Panc1 (cell line): ENCODE measurements at regions not wholly inside any gene's neighbourhood (a gene's known extent, or its start where the extent isn't known, plus 50 kb on each side); places are given as distances from the start of the nearest gene placed in this dataset.

Experiments used
- ATAC-seq: fragments of 200-7000 bp; cut with Tn5 transposase; 2 replicates; pipeline ENCODE4 v1.9.1; 2020; ENCODE audit warnings: mild to moderate bottlenecking, moderate library complexity
- BruUV-seq: library from RNA; stranded (reverse); fragments of 400-500 nt; replicated peaks from 2 replicates; lab custom pipeline; 2021; lab: Mats Ljungman, UMichigan
- CTCF ChIA-PET: fragments of 300-600 bp; sonication (Branson Sonifier 250); formaldehyde crosslinking; loops from one replicate; lab custom pipeline; 2022; ENCODE audit warnings: antibody characterized with exemption; lab: Charles Lee
- POLR2A ChIA-PET: fragments of 300-600 bp; sonication (Branson Sonifier 250); formaldehyde crosslinking; loops from one replicate; lab custom pipeline; 2022; ENCODE audit warnings: antibody characterized with exemption; lab: Charles Lee
- DNase-seq: peaks from one replicate; pipeline ENCODE4 v3.0.0-alpha.2; 2010; ENCODE audit warnings: low read depth, low spot score
- H3K27ac ChIP-seq: 2 replicates; pipeline ENCODE4 v1.5.1; 2011; ENCODE audit warnings: mild to moderate bottlenecking, low read length, inconsistent platforms
- H3K27me3 ChIP-seq: fragments of 200-500 bp; sonication (Bioruptor generic); 2 replicates; pipeline ENCODE4 v1.6.0; 2014; ENCODE audit warnings: low read length, inconsistent platforms; ENCODE audit not compliant: control insufficient read depth, insufficient read depth
- H3K36me3 ChIP-seq: fragments of 200-500 bp; sonication (Bioruptor generic); 2 replicates; pipeline ENCODE4 v1.5.1; 2014; ENCODE audit warnings: inconsistent platforms, mild to moderate bottlenecking, low read length, moderate library complexity; ENCODE audit not compliant: control insufficient read depth, insufficient read depth
- H3K4me1 ChIP-seq: 2 replicates; pipeline ENCODE4 v1.5.1; 2011; ENCODE audit warnings: inconsistent platforms, mild to moderate bottlenecking, low read length, moderate library complexity; ENCODE audit not compliant: control insufficient read depth, insufficient read depth
- H3K4me3 ChIP-seq, 2 experiments: 2 replicates each; pipeline ENCODE4 v1.5.1; 2011 to 2012; ENCODE audit warnings: low read depth in 2 of 2, low read length in 2 of 2, mild to moderate bottlenecking in 2 of 2, inconsistent platforms in 1 of 2, moderate library complexity in 1 of 2
- H3K9me3 ChIP-seq: fragments of 200-500 bp; sonication (Bioruptor generic); 2 replicates; pipeline ENCODE4 v1.5.1; 2014; ENCODE audit warnings: low read depth, mild to moderate bottlenecking, inconsistent platforms, low read length, moderate library complexity; ENCODE audit not compliant: control insufficient read depth, insufficient read depth
- CTCF ChIP-seq: fragments of 450-650 bp; IDR thresholded peaks from 2 replicates; pipeline ENCODE4 v1.5.1; 2017; ENCODE audit warnings: mild to moderate bottlenecking
- POLR2AphosphoS5 ChIP-seq: IDR thresholded peaks from 2 replicates; pipeline ENCODE4 v1.6.1; 2012; ENCODE audit warnings: mild to moderate bottlenecking, low read depth, low read length, moderate library complexity
- REST ChIP-seq, 2 experiments: IDR thresholded peaks; 2 replicates each; pipeline ENCODE4 v1.6.1; 2011 to 2012; ENCODE audit warnings: low read depth in 2 of 2, control low read depth in 1 of 2, low read length in 1 of 2, mild to moderate bottlenecking in 1 of 2, moderate library complexity in 1 of 2; ENCODE audit not compliant: insufficient read depth in 1 of 2
- SIN3A ChIP-seq: IDR thresholded peaks from 2 replicates; pipeline ENCODE4 v1.6.1; 2012; ENCODE audit warnings: low read depth, mild to moderate bottlenecking, low read length, moderate library complexity, borderline replicate concordance; ENCODE audit not compliant: insufficient read depth
- TCF7L2 ChIP-seq: IDR thresholded peaks from 2 replicates; pipeline ENCODE4 v1.6.1; 2011; ENCODE audit warnings: mild to moderate bottlenecking, low read depth, low read length, inconsistent platforms
- in situ Hi-C: cut with HindIII; loops from 2 replicates; pipeline ENCODE4 v1.10.0; 2016; ENCODE audit warnings: low sequenced_read_pairs, low pct_unique_long_range_greater_than_20kb
- intact Hi-C: fragments of 100-400 bp; cut with micrococcal nuclease; formaldehyde crosslinking; loops from one replicate; pipeline ENCODE4 v1.10.0; 2022; ENCODE audit not compliant: unreplicated experiment

GRCh38 chr12:127236491-127236890 is 1030.5 kb upstream of the TMEM132C start:
- BruUV-seq = no TSS peak
- Histone ChIP-seq H3K4me3 (no peak overlapping the region), H3K4me1 (no peaks in the 10 kb centered on the region), H3K36me3 (no peaks in the 10 kb centered on the region), H3K27me3 (no peaks in the 10 kb centered on the region), H3K27ac (no peak overlapping the region), H3K9me3 (no peaks in the 10 kb centered on the region)
- ChIA-PET CTCF (no interaction called here), POLR2A (no interaction called here)
- ATAC-seq (no peak), DNase-seq (no peak)
- intact Hi-C loops (no loop called here), in situ Hi-C loops (no loop called here)
- no peak for TF ChIP-seq POLR2AphosphoS5
- TF ChIP-seq CTCF = no peak
- TF ChIP-seq SIN3A = no peak
- TF ChIP-seq REST (IDR thresholded peaks at IDR 0.05; ENCODE audit: insufficient read depth in 1 of 2, low read depth in 2 of 2, low read length in 1 of 2) = no peak
- no peak for TF ChIP-seq TCF7L2

GRCh38 chr12:127237151-127237550 is 1029.8 kb upstream of the TMEM132C start:
- ChIA-PET CTCF (no interaction called here), POLR2A (no interaction called here)
- Histone ChIP-seq H3K27me3 (no peaks in the 10 kb centered on the region), H3K4me3 (no peak overlapping the region), H3K9me3 (no peaks in the 10 kb centered on the region), H3K27ac (no peak overlapping the region), H3K36me3 (no peaks in the 10 kb centered on the region), H3K4me1 (no peaks in the 10 kb centered on the region)
- intact Hi-C loops (no loop called here), in situ Hi-C loops (no loop called here)
- DNase-seq (no peak), ATAC-seq (no peak)
- BruUV-seq = no TSS peak
- TF ChIP-seq TCF7L2 (no peak), CTCF (no peak), SIN3A (no peak), REST (IDR thresholded peaks at IDR 0.05; ENCODE audit: insufficient read depth in 1 of 2, low read depth in 2 of 2, low read length in 1 of 2) (no peak), POLR2AphosphoS5 (no peak)
